ENCODE measurements at regions not wholly inside any gene's neighbourhood (a gene's known extent, or its start where the extent isn't known, plus 50 kb on each side); places are given as distances from the start of the nearest gene placed in this dataset.

DNA sequence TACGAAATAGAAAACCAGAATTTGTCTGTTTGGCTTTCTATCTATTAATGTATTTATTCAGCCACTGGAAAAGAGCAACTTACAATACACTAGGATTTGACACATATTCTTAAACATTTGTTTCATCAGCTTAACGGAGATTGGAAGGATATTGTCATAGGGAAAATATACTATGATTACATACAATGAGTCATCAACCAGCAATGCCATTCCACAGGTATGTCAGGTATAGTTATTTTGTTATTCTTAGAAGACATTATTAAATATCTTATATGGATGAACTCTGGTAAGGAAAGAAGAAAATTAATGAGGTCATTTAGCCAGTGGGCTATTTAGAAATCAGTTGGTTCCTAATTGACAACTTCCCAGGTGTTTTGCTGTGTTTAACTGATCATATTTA lies 926.6 kb downstream of the STIM2 start:
- H3K4me1 ChIP-seq (ENCODE audit: control insufficient read depth, low read length): no peaks in the 10 kb centered on the region
- no peaks in the 10 kb centered on the region for H3K9me3 ChIP-seq (ENCODE audit: control insufficient read depth, insufficient read depth, low read length)
- H3F3A ChIP-seq (ENCODE audit: control insufficient read depth, insufficient read depth): no peaks in the 10 kb centered on the region
- H3K79me2 ChIP-seq (ENCODE audit: control insufficient read depth, low read length): no peaks in the 10 kb centered on the region
- no peak overlapping the region for H3K27ac ChIP-seq (ENCODE audit: low read depth, low read length)
- H3K9me2 ChIP-seq (replicated peaks; ENCODE audit: control insufficient read depth, low read length): no peaks in the 10 kb centered on the region
- H3K27me3 ChIP-seq (ENCODE audit: control insufficient read depth, low read length): no peaks in the 10 kb centered on the region
- no peak for TF ChIP-seq EZH2phosphoT487 (IDR thresholded peaks at IDR 0.05; ENCODE audit: borderline replicate concordance, low read length)
- TF ChIP-seq CTCF (IDR thresholded peaks at IDR 0.05; ENCODE audit: low read depth, low read length, poor library complexity, severe bottlenecking): no peak
- H3K4me3 ChIP-seq (ENCODE audit: low read length): no peak overlapping the region
- H3K4me2 ChIP-seq (ENCODE audit: low read length): no peak overlapping the region
- H3K36me3 ChIP-seq (ENCODE audit: control insufficient read depth, low read length): no peaks in the 10 kb centered on the region
- H4K20me1 ChIP-seq (ENCODE audit: control insufficient read depth, insufficient read depth, low read depth, low read length): no peaks in the 10 kb centered on the region

DNA sequence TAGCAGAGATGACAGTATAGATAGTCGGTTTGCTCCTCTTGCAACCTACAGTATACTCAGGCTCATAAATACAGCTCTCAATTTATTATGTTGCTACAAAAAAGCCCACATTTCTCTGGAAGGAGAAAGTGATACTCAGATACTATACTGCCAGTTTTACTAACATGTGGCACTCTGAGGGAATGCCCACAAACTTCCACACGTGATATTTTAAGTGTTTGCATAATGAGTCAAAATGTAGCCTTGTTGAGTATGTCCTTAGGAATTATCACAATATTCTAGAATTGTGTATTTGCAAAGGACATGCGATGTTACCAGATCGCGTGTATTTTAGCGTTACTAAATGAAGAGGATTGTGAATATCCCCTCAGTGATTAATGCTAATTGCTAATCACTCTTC lies 929.1 kb downstream of the STIM2 start:
- Histone ChIP-seq H3F3A (ENCODE audit: control insufficient read depth, insufficient read depth) (no peaks in the 10 kb centered on the region), H4K20me1 (ENCODE audit: control insufficient read depth, insufficient read depth, low read depth, low read length) (no peaks in the 10 kb centered on the region), H3K79me2 (ENCODE audit: control insufficient read depth, low read length) (no peaks in the 10 kb centered on the region), H3K36me3 (ENCODE audit: control insufficient read depth, low read length) (no peaks in the 10 kb centered on the region), H3K27ac (ENCODE audit: low read depth, low read length) (no peak overlapping the region), H3K4me2 (ENCODE audit: low read length) (no peak overlapping the region), H3K9me2 (replicated peaks; ENCODE audit: control insufficient read depth, low read length) (no peaks in the 10 kb centered on the region), H3K4me1 (ENCODE audit: control insufficient read depth, low read length) (no peaks in the 10 kb centered on the region), H3K27me3 (ENCODE audit: control insufficient read depth, low read length) (no peaks in the 10 kb centered on the region), H3K4me3 (ENCODE audit: low read length) (no peak overlapping the region), H3K9me3 (ENCODE audit: control insufficient read depth, insufficient read depth, low read length) (no peaks in the 10 kb centered on the region)
- TF ChIP-seq CTCF (IDR thresholded peaks at IDR 0.05; ENCODE audit: low read depth, low read length, poor library complexity, severe bottlenecking) (no peak), EZH2phosphoT487 (IDR thresholded peaks at IDR 0.05; ENCODE audit: borderline replicate concordance, low read length) (no peak)

DNA sequence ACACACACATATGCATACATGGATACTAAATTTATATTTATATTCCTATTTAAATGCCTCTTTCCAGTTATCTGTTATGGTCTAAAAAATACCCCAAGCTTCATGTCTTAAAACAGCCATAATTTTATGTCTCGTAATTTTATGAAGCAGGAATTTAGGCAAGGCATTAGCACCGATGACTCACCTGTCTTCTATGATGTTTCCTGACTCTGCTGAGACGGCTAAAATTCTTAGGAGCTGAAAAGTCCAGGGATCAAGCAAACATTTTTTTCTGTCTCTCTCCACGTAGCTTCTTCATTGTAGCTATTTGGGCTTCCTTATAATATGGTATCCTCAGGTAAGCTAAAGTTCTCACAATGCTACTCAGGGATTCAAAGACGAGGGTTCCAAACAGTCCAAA lies 930.3 kb downstream of the STIM2 start:
- H3K27ac ChIP-seq (ENCODE audit: low read depth, low read length): no peak overlapping the region
- no peaks in the 10 kb centered on the region for H3K9me2 ChIP-seq (replicated peaks; ENCODE audit: control insufficient read depth, low read length)
- TF ChIP-seq CTCF (IDR thresholded peaks at IDR 0.05; ENCODE audit: low read depth, low read length, poor library complexity, severe bottlenecking) (no peak), EZH2phosphoT487 (IDR thresholded peaks at IDR 0.05; ENCODE audit: borderline replicate concordance, low read length) (no peak)
- no peak overlapping the region for H3K4me3 ChIP-seq (ENCODE audit: low read length)
- H3K9me3 ChIP-seq (ENCODE audit: control insufficient read depth, insufficient read depth, low read length): no peaks in the 10 kb centered on the region
- no peaks in the 10 kb centered on the region for H3K79me2 ChIP-seq (ENCODE audit: control insufficient read depth, low read length)
- no peak overlapping the region for H3K4me2 ChIP-seq (ENCODE audit: low read length)
- no peaks in the 10 kb centered on the region for H3K36me3 ChIP-seq (ENCODE audit: control insufficient read depth, low read length)
- H3F3A ChIP-seq (ENCODE audit: control insufficient read depth, insufficient read depth): no peaks in the 10 kb centered on the region
- no peaks in the 10 kb centered on the region for H3K27me3 ChIP-seq (ENCODE audit: control insufficient read depth, low read length)
- H4K20me1 ChIP-seq (ENCODE audit: control insufficient read depth, insufficient read depth, low read depth, low read length): no peaks in the 10 kb centered on the region
- no peaks in the 10 kb centered on the region for H3K4me1 ChIP-seq (ENCODE audit: control insufficient read depth, low read length)

DNA sequence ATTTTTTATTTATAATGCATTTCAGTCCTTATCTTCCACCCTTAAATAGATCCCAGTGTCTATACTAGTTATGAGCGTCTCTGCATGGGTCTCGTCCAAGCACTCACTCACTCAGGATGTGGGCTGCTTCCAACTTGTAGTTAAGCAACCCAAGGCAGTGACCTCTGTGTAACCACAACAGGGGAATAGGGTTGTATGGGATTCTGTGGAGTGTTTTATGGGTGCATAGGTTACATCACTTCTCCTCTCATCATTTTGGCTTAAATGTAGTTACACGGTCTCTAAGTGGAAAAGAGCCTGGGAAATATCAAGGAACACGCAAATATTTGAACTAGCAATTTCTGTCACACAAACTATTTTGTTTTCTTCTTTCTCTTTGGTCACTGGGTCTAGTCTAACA lies 931.0 kb downstream of the STIM2 start:
- Histone ChIP-seq H3F3A (ENCODE audit: control insufficient read depth, insufficient read depth) (no peaks in the 10 kb centered on the region), H4K20me1 (ENCODE audit: control insufficient read depth, insufficient read depth, low read depth, low read length) (no peaks in the 10 kb centered on the region), H3K4me1 (ENCODE audit: control insufficient read depth, low read length) (no peaks in the 10 kb centered on the region)

More for the DNA sequence above, 931.0 kb downstream of the STIM2 start:
- Histone ChIP-seq H3K79me2 (ENCODE audit: control insufficient read depth, low read length) (no peaks in the 10 kb centered on the region), H3K4me3 (ENCODE audit: low read length) (no peak overlapping the region), H3K9me2 (replicated peaks; ENCODE audit: control insufficient read depth, low read length) (no peaks in the 10 kb centered on the region), H3K9me3 (ENCODE audit: control insufficient read depth, insufficient read depth, low read length) (no peaks in the 10 kb centered on the region), H3K4me2 (ENCODE audit: low read length) (no peak overlapping the region), H3K36me3 (ENCODE audit: control insufficient read depth, low read length) (no peaks in the 10 kb centered on the region), H3K27ac (ENCODE audit: low read depth, low read length) (no peak overlapping the region), H3K27me3 (ENCODE audit: control insufficient read depth, low read length) (no peaks in the 10 kb centered on the region)
- no peak for TF ChIP-seq EZH2phosphoT487 (IDR thresholded peaks at IDR 0.05; ENCODE audit: borderline replicate concordance, low read length)
- no peak for TF ChIP-seq CTCF (IDR thresholded peaks at IDR 0.05; ENCODE audit: low read depth, low read length, poor library complexity, severe bottlenecking)

All from DOHH2 (cell line).